PFSK-1 (cell line): ENCODE measurements at regions not wholly inside any gene's neighbourhood (a gene's known extent, or its start where the extent isn't known, plus 50 kb on each side); places are given as distances from the start of the nearest gene placed in this dataset.

Experiments used
- POLR2AphosphoS5 ChIP-seq: IDR thresholded peaks from 2 replicates; pipeline ENCODE4 v1.6.1; 2012; ENCODE audit warnings: low read depth, mild to moderate bottlenecking, control low read depth, low read length, moderate library complexity
- TAF1 ChIP-seq: IDR thresholded peaks from 2 replicates; pipeline ENCODE4 v1.6.1; 2012; ENCODE audit warnings: low read length, control low read depth, borderline replicate concordance; ENCODE audit not compliant: insufficient read depth
- TF ChIP-seq, protein P1 (sequence below), 2 experiments: IDR thresholded peaks; 2 replicates each; pipeline versions ENCODE4 v1.6.1 to v1.8.0; 2011 to 2012; ENCODE audit warnings: low read depth in 2 of 2, low read length in 2 of 2, control low read depth in 1 of 2, inconsistent platforms in 1 of 2, mild to moderate bottlenecking in 1 of 2, moderate library complexity in 1 of 2; ENCODE audit not compliant: insufficient read depth in 1 of 2

- TF ChIP-seq TAF1 (no peak), POLR2AphosphoS5 (no peak)
- TF ChIP-seq, protein P1, sequence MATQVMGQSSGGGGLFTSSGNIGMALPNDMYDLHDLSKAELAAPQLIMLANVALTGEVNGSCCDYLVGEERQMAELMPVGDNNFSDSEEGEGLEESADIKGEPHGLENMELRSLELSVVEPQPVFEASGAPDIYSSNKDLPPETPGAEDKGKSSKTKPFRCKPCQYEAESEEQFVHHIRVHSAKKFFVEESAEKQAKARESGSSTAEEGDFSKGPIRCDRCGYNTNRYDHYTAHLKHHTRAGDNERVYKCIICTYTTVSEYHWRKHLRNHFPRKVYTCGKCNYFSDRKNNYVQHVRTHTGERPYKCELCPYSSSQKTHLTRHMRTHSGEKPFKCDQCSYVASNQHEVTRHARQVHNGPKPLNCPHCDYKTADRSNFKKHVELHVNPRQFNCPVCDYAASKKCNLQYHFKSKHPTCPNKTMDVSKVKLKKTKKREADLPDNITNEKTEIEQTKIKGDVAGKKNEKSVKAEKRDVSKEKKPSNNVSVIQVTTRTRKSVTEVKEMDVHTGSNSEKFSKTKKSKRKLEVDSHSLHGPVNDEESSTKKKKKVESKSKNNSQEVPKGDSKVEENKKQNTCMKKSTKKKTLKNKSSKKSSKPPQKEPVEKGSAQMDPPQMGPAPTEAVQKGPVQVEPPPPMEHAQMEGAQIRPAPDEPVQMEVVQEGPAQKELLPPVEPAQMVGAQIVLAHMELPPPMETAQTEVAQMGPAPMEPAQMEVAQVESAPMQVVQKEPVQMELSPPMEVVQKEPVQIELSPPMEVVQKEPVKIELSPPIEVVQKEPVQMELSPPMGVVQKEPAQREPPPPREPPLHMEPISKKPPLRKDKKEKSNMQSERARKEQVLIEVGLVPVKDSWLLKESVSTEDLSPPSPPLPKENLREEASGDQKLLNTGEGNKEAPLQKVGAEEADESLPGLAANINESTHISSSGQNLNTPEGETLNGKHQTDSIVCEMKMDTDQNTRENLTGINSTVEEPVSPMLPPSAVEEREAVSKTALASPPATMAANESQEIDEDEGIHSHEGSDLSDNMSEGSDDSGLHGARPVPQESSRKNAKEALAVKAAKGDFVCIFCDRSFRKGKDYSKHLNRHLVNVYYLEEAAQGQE (IDR thresholded peaks at IDR 0.05; ENCODE audit: insufficient read depth in 1 of 2, low read depth in 2 of 2, low read length in 2 of 2): no peak
Observed at GRCh38 chr4:120561648-120562047, 360.9 kb downstream of the PRDM5 start.
